NCI-H2171 treated with DMSO at 0.1 percent for 48 hours (cell line): ENCODE measurements at regions not wholly inside any gene's neighbourhood (a gene's known extent, or its start where the extent isn't known, plus 50 kb on each side); places are given as distances from the start of the nearest gene placed in this dataset.

Experiments
- DNase-seq: peaks from one replicate; lab custom pipeline; 2025; lab: John Stamatoyannopoulos, UW

- DNase-seq = no peak
Observed at GRCh38 chr2:58553522-58553921, 312.4 kb upstream of the FANCL start.

GRCh38 chr2:58545300-58546280 is 304.5 kb upstream of the FANCL start:
- no peak for DNase-seq

GRCh38 chr2:58543442-58543841 is 302.3 kb upstream of the FANCL start:
- peak; percentile 67 for DNase-seq

- no peak for DNase-seq
Observed at GRCh38 chr2:58541511-58541910, 300.4 kb upstream of the FANCL start.

- DNase-seq = no peak
Observed at GRCh38 chr2:58540681-58541080, 299.6 kb upstream of the FANCL start.

GRCh38 chr2:58539973-58540372 is 298.8 kb upstream of the FANCL start:
- DNase-seq = peak; percentile 79

GRCh38 chr2:58535990-58536389 is 294.9 kb upstream of the FANCL start:
- peak; percentile 34 for DNase-seq

- peak; percentile 89 for DNase-seq
Observed at GRCh38 chr2:58535182-58535581, 294.1 kb upstream of the FANCL start.

- no peak for DNase-seq
Observed at GRCh38 chr2:58533376-58533775, 292.3 kb upstream of the FANCL start.

- DNase-seq = no peak
Observed at GRCh38 chr2:58532641-58533040, 291.5 kb upstream of the FANCL start.

GRCh38 chr2:58527647-58528046 is 286.5 kb upstream of the FANCL start:
- DNase-seq = no peak

GRCh38 chr2:58521803-58522554 is 280.9 kb upstream of the FANCL start:
- peak; percentile 71 for DNase-seq

GRCh38 chr2:58520903-58521302 is 279.8 kb upstream of the FANCL start:
- no peak for DNase-seq

GRCh38 chr2:58517881-58518280 is 276.8 kb upstream of the FANCL start:
- no peak for DNase-seq

- no peak for DNase-seq
Observed at GRCh38 chr2:58516695-58517094, 275.6 kb upstream of the FANCL start.

- DNase-seq = no peak
Observed at GRCh38 chr2:58515827-58516573, 274.9 kb upstream of the FANCL start.

- DNase-seq = no peak
Observed at GRCh38 chr2:58514252-58514651, 273.1 kb upstream of the FANCL start.

GRCh38 chr2:58512878-58513277 is 271.8 kb upstream of the FANCL start:
- peak; percentile 78 for DNase-seq

- DNase-seq = no peak
Observed at GRCh38 chr2:58508006-58508405, 266.9 kb upstream of the FANCL start.

- no peak for DNase-seq
Observed at GRCh38 chr2:58503918-58504317, 262.8 kb upstream of the FANCL start.

- DNase-seq = no peak
Observed at GRCh38 chr2:58502931-58503330, 261.8 kb upstream of the FANCL start.
